ENCODE measurements at regions not wholly inside any gene's neighbourhood (a gene's known extent, or its start where the extent isn't known, plus 50 kb on each side); places are given as distances from the start of the nearest gene placed in this dataset.

DNA sequence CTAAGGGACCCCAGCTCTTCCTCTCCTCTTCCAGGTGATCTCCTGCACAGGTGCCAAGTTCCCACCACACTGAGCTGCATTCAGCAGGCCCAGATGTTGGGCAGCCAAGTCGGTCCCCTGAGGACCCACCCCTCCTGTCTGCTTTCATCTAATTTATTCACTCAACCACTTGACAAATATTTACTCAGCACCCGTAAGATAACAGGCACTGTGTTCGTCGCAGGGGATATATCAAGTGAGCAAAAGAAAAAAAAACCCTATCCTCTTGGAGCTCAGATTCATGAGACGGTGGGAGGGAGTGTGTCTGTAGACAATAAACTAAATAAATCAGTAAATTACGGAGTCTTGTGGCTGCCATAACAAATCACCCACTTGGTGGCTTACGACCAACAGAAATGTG lies 143.6 kb downstream of the MRPL14 start:
- DNase-seq: no peak
- Mint-ChIP-seq H3K36me3 (ENCODE audit: low read depth) (no peaks in the 10 kb centered on the region), H3K4me3 (no peak overlapping the region), H3K27ac (no peak overlapping the region), H3K27me3 (peaks cover 4% of the 10 kb centered on the region), H3K4me1 (no peaks in the 10 kb centered on the region), H3K9me3 (no peaks in the 10 kb centered on the region)
- ChIA-PET POLR2A (no interaction called here), CTCF (no interaction called here)

- DNase-seq: no peak
- H3K4me3 Mint-ChIP-seq: no peak overlapping the region
- H3K4me1 Mint-ChIP-seq: no peaks in the 10 kb centered on the region
- ChIA-PET POLR2A (no interaction called here), CTCF (no interaction called here)
- no peaks in the 10 kb centered on the region for H3K9me3 Mint-ChIP-seq
- no peaks in the 10 kb centered on the region for H3K36me3 Mint-ChIP-seq (ENCODE audit: low read depth)
- peaks cover 6% of the 10 kb centered on the region for H3K27me3 Mint-ChIP-seq
- H3K27ac Mint-ChIP-seq: no peak overlapping the region
Measured at GRCh38 chr6:43983191-43983590, 144.1 kb downstream of the MRPL14 start.

DNA sequence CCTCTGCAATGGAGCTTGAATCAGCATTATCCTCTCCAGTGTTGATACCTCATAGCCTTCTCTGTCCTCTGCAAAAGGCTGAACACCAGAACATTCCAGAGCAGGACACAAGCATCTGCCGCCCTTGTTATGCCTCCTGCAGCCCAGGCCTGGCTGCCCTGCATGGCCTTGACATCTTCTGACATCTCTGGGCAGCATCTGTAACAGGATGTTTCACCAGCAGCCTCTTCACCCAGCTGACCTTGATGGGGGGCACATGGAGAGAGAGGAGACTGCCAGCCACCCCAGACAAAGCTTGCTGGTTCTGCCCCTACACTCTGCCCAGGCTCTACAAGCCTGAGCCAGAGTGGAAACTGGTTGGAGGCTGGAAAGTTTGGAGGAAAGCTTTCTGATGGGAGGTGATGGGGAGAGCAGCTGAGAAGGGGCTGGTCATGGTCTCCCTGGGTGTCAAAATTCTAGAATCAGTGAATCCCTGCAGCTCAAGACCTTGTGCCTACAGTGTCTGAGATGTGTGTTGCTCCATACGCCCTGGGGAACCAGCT lies 145.1 kb downstream of the MRPL14 start:
- H3K36me3 Mint-ChIP-seq (ENCODE audit: low read depth): no peaks in the 10 kb centered on the region
- CTCF ChIA-PET: no interaction called here

DNA sequence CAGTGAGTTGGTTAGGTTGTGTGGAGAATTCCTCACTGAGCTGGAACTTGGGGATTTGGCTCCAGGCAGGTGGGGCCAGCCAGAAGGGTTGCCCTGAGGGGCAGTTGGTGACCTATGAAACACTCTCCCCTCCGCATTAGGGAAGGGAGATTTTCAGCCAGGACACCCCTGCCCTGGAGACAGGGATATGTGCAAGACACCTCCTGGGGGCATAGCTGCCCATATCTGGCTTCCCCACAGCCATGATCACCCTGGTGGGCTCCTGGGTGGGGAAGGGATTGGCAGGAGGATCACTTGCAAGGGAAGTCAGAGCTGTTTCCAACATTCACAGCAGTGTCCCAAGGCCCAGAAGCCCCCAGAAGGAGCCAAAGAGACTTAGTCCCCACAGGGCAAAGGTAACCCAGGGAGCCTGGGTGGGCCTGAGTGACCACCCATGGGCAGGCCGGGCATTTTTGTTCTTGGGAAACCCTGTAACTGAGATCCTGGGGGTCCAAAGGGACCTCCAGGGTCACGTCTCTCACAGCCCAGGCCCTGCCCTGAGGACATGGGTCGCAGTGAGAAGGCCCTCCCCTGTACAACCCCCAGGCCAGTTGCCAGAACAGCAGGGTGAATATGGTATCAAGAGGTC lies 145.8 kb downstream of the MRPL14 start:
- DNase-seq: no peak
- Mint-ChIP-seq H3K27me3 (peaks cover 16% of the 10 kb centered on the region), H3K4me3 (no peak overlapping the region), H3K4me1 (no peaks in the 10 kb centered on the region), H3K36me3 (ENCODE audit: low read depth) (no peaks in the 10 kb centered on the region), H3K9me3 (no peaks in the 10 kb centered on the region), H3K27ac (no peak overlapping the region)
- ChIA-PET POLR2A (no interaction called here), CTCF (no interaction called here)

More for the DNA sequence above, 145.1 kb downstream of the MRPL14 start:
- no peaks in the 10 kb centered on the region for H3K9me3 Mint-ChIP-seq
- H3K4me3 Mint-ChIP-seq: no peak overlapping the region
- no peak overlapping the region for H3K27ac Mint-ChIP-seq
- POLR2A ChIA-PET: no interaction called here
- peaks cover 12% of the 10 kb centered on the region for H3K27me3 Mint-ChIP-seq
- no peak for DNase-seq
- no peaks in the 10 kb centered on the region for H3K4me1 Mint-ChIP-seq

- ChIA-PET POLR2A (no interaction called here), CTCF (interaction anchor here (2.4 kb wide), 1 partner anchor 10 kb away, joined by 5 read pairs; no protein-coding TSS in a partner anchor)
- H3K36me3 Mint-ChIP-seq (ENCODE audit: low read depth): no peaks in the 10 kb centered on the region
- H3K27me3 Mint-ChIP-seq: peaks cover 23% of the 10 kb centered on the region
- H3K4me3 Mint-ChIP-seq: no peak overlapping the region
- H3K4me1 Mint-ChIP-seq: no peaks in the 10 kb centered on the region
- DNase-seq: no peak
- H3K27ac Mint-ChIP-seq: no peak overlapping the region
- no peaks in the 10 kb centered on the region for H3K9me3 Mint-ChIP-seq
Measured at GRCh38 chr6:43980004-43980795, 147.1 kb downstream of the MRPL14 start.

GRCh38 chr6:43979525-43979924 lies 147.7 kb downstream of the MRPL14 start:
- no peak for DNase-seq
- Mint-ChIP-seq H3K4me1 (no peaks in the 10 kb centered on the region), H3K27me3 (peaks cover 27% of the 10 kb centered on the region), H3K27ac (no peak overlapping the region), H3K9me3 (no peaks in the 10 kb centered on the region), H3K4me3 (no peak overlapping the region), H3K36me3 (ENCODE audit: low read depth) (no peaks in the 10 kb centered on the region)
- POLR2A ChIA-PET: no interaction called here
- CTCF ChIA-PET: interaction anchor here (2.4 kb wide), 1 partner anchor 9 kb away, joined by 5 read pairs; no protein-coding TSS in a partner anchor

DNA sequence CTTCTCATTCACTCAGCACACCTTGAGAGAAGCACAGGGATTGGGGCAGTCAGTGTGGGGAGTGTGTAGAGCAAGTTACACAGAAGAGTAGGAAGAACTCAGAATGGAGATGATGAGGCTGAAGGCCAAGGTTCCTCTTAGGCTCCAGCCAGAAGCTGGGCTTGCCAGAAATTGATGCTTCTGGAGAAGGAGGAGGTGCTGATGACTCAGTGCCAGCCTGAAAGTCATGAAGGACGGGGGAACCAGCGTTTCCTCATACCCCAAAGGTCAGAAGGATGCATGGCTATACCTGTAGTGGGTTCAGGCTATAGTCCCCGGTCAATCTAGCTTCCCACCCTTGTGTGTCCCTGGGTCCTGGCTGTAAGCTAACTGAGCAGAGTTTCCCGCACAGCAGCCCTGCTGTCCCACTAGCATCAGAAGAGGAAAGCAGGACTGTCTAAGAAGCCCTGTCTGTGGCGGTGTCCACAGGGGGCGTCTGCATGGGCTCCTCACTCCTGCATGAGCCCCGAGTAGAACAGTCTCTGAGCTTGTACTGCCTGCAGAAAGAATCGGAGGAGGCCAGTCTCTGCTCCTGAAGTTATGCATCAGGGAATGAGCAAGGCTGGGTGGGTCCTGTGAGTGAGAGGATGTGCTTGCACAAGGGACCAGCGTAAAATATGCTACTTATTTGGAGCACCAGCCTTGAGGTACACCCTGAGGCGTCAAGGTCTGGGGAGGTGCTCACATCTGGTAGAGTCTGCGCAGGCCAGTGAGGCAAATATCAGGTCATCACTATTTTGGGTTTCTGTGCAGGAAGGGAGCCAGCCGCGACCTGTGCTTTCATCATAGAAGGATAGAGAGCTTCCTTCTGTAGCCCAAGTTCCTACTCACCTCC lies 148.5 kb downstream of the MRPL14 start:
- POLR2A ChIA-PET: no interaction called here
- H3K36me3 Mint-ChIP-seq (ENCODE audit: low read depth): no peaks in the 10 kb centered on the region
- H3K4me1 Mint-ChIP-seq: no peaks in the 10 kb centered on the region
- H3K27me3 Mint-ChIP-seq: peaks cover 32% of the 10 kb centered on the region
- no peak overlapping the region for H3K27ac Mint-ChIP-seq
- no peak for DNase-seq
- no peak overlapping the region for H3K4me3 Mint-ChIP-seq
- CTCF ChIA-PET: interaction anchor here (0.6 to 2.4 kb wide), 2 partner anchors 8 to 136 kb away, joined by 3 to 5 read pairs; no protein-coding TSS in a partner anchor
- H3K9me3 Mint-ChIP-seq: no peaks in the 10 kb centered on the region

- Mint-ChIP-seq H3K27ac (no peak overlapping the region), H3K9me3 (no peaks in the 10 kb centered on the region), H3K4me1 (no peaks in the 10 kb centered on the region), H3K27me3 (peaks cover 33% of the 10 kb centered on the region), H3K4me3 (no peak overlapping the region), H3K36me3 (ENCODE audit: low read depth) (no peaks in the 10 kb centered on the region)
- ChIA-PET CTCF (interaction anchor here (0.6 kb wide), 1 partner anchor 135 kb away, joined by 3 read pairs; no protein-coding TSS in a partner anchor), POLR2A (no interaction called here)
- DNase-seq: no peak
Measured at GRCh38 chr6:43977404-43978111, 149.7 kb downstream of the MRPL14 start.

GRCh38 chr6:43976706-43977403 lies 150.4 kb downstream of the MRPL14 start:
- ChIA-PET CTCF (no interaction called here), POLR2A (no interaction called here)
- H3K4me1 Mint-ChIP-seq: no peaks in the 10 kb centered on the region
- no peaks in the 10 kb centered on the region for H3K9me3 Mint-ChIP-seq
- H3K4me3 Mint-ChIP-seq: no peak overlapping the region
- no peak overlapping the region for H3K27ac Mint-ChIP-seq
- no peak for DNase-seq
- H3K36me3 Mint-ChIP-seq (ENCODE audit: low read depth): no peaks in the 10 kb centered on the region
- H3K27me3 Mint-ChIP-seq: peaks cover 33% of the 10 kb centered on the region

GRCh38 chr6:43974643-43975230 lies 152.5 kb downstream of the MRPL14 start:
- CTCF ChIA-PET: no interaction called here
- no peak for DNase-seq
- Mint-ChIP-seq H3K36me3 (ENCODE audit: low read depth) (no peaks in the 10 kb centered on the region), H3K4me1 (no peaks in the 10 kb centered on the region), H3K9me3 (no peaks in the 10 kb centered on the region), H3K27me3 (peaks cover 33% of the 10 kb centered on the region), H3K4me3 (no peak overlapping the region), H3K27ac (no peak overlapping the region)
- POLR2A ChIA-PET: no interaction called here

DNA sequence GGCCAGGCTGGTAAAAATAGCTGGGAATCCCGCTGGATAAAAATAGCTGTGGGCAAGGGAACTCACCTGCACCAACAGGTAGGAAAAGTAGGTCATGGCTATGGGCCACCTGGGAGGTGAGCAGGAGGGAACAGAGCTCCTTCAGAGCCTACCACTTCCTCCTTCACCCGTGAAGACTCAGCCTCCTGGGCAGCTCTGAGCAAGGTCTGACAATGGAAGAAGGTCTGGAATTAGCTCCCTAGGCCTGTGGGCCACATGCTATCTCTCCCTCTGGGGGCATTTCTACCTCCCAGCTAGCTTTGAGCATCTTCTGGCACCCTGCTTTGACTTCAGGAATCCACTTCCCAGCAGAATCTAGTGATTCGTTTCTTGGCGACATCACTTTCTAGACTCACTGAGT lies 153.9 kb downstream of the MRPL14 start:
- H3K9me3 Mint-ChIP-seq: no peaks in the 10 kb centered on the region
- H3K27ac Mint-ChIP-seq: no peak overlapping the region
- POLR2A ChIA-PET: no interaction called here
- no peak for DNase-seq
- peaks cover 32% of the 10 kb centered on the region for H3K27me3 Mint-ChIP-seq
- no peaks in the 10 kb centered on the region for H3K4me1 Mint-ChIP-seq
- no peaks in the 10 kb centered on the region for H3K36me3 Mint-ChIP-seq (ENCODE audit: low read depth)
- CTCF ChIA-PET: no interaction called here
- H3K4me3 Mint-ChIP-seq: no peak overlapping the region

- H3K4me1 Mint-ChIP-seq: no peaks in the 10 kb centered on the region
- no peak overlapping the region for H3K4me3 Mint-ChIP-seq
- H3K9me3 Mint-ChIP-seq: no peaks in the 10 kb centered on the region
- peaks cover 30% of the 10 kb centered on the region for H3K27me3 Mint-ChIP-seq
- no peak overlapping the region for H3K27ac Mint-ChIP-seq
- CTCF ChIA-PET: no interaction called here
- no peaks in the 10 kb centered on the region for H3K36me3 Mint-ChIP-seq (ENCODE audit: low read depth)
- DNase-seq: no peak
- POLR2A ChIA-PET: no interaction called here
Measured at GRCh38 chr6:43972913-43973300, 154.3 kb downstream of the MRPL14 start.
